Daoy (cell line): ENCODE measurements at regions not wholly inside any gene's neighbourhood (a gene's known extent, or its start where the extent isn't known, plus 50 kb on each side); places are given as distances from the start of the nearest gene placed in this dataset.
A peak's percentile ranks its signal among the peaks of the same experiment; 100 is the strongest.

Experiments used
- DNase-seq: peaks from one replicate; pipeline ENCODE4 v3.0.0-alpha.2; 2015; ENCODE audit warnings: low read depth

- DNase-seq = peak; percentile 36
Observed at GRCh38 chr17:59451706-59452105, 113.7 kb upstream of the DHX40 start.

- no peak for DNase-seq
Observed at GRCh38 chr17:59454633-59455105, 110.7 kb upstream of the DHX40 start.

GRCh38 chr17:59456428-59456827 lies 109.0 kb upstream of the DHX40 start:
- no peak for DNase-seq

GRCh38 chr17:59456923-59457615 lies 108.3 kb upstream of the DHX40 start:
- DNase-seq = no peak

- DNase-seq = no peak
Observed at GRCh38 chr17:59462385-59462784, 103.0 kb upstream of the DHX40 start.

GRCh38 chr17:59464246-59464645 lies 101.2 kb upstream of the DHX40 start:
- no peak for DNase-seq

GRCh38 chr17:59465949-59466307 lies 99.5 kb upstream of the DHX40 start:
- DNase-seq = no peak

GRCh38 chr17:59466946-59467801 lies 98.2 kb upstream of the DHX40 start:
- DNase-seq = no peak

- no peak for DNase-seq
Observed at GRCh38 chr17:59469786-59470485, 95.5 kb upstream of the DHX40 start.

GRCh38 chr17:59470624-59471297 lies 94.6 kb upstream of the DHX40 start:
- no peak for DNase-seq

- no peak for DNase-seq
Observed at GRCh38 chr17:59476413-59476812, 89.0 kb upstream of the DHX40 start.

- DNase-seq = no peak
Observed at GRCh38 chr17:59479141-59479540, 86.3 kb upstream of the DHX40 start.

GRCh38 chr17:59483860-59484259 lies 81.5 kb upstream of the DHX40 start:
- no peak for DNase-seq

- no peak for DNase-seq
Observed at GRCh38 chr17:59485015-59485414, 80.4 kb upstream of the DHX40 start.

- DNase-seq = no peak
Observed at GRCh38 chr17:59485946-59486345, 79.5 kb upstream of the DHX40 start.

- no peak for DNase-seq
Observed at GRCh38 chr17:59487161-59487873, 78.1 kb upstream of the DHX40 start.

- DNase-seq = no peak
Observed at GRCh38 chr17:59488805-59489204, 76.6 kb upstream of the DHX40 start.

GRCh38 chr17:59490216-59490615 lies 75.2 kb upstream of the DHX40 start:
- no peak for DNase-seq

- no peak for DNase-seq
Observed at GRCh38 chr17:59491353-59492090, 73.9 kb upstream of the DHX40 start.

- no peak for DNase-seq
Observed at GRCh38 chr17:59492091-59492451, 73.3 kb upstream of the DHX40 start.

- DNase-seq = no peak
Observed at GRCh38 chr17:59493867-59494266, 71.5 kb upstream of the DHX40 start.
